ENCODE measurements at regions not wholly inside any gene's neighbourhood (a gene's known extent, or its start where the extent isn't known, plus 50 kb on each side); places are given as distances from the start of the nearest gene placed in this dataset.
A peak's percentile ranks its signal among the peaks of the same experiment; 100 is the strongest.
"Not testable (repeated sequence)": the region's sequence is repeated elsewhere in the genome, so short reads cannot be mapped to it uniquely, and the experiment has no call there.

DNA sequence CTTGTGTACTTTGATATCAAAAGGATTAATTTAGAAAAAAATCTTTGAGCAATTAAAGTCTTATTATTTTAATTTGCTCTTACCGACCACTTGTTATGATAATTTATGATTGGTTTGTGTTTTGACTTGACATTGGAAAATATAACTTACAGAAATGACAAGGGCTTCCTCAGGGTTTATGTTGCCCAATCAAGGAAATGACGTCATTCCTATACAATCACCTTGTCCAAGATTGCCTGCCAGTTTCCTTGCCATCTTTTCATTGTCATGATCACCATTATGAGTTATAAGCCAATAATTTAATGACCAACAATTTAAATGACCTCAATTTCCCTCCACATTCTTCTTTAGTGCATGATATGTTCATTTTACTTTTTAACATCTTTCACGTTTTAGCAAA is 351.8 kb upstream of the TMEFF2 start:
- Histone ChIP-seq H4K91ac (ENCODE audit: low read depth, low read length) (no peak overlapping the region), H2BK12ac (ENCODE audit: low read length) (no peak overlapping the region), H2AFZ (ENCODE audit: insufficient read depth, low read length, poor library complexity) (no peak overlapping the region), H3K4ac (ENCODE audit: low read depth, low read length) (no peak overlapping the region), H3K79me1 (ENCODE audit: low read length) (peaks cover 2% of the 10 kb centered on the region), H3K79me2 (ENCODE audit: control insufficient read depth, insufficient read depth, low read length, poor library complexity) (no peaks in the 10 kb centered on the region), H3K27me3 (ENCODE audit: insufficient read depth, low read length) (no peaks in the 10 kb centered on the region), H2BK5ac (ENCODE audit: low read depth, low read length, poor library complexity) (no peak overlapping the region), H3K4me3 (ENCODE audit: low read depth, low read length) (no peak overlapping the region), H3K23ac (ENCODE audit: low read length) (no peak overlapping the region), H3K14ac (ENCODE audit: low read length) (no peak overlapping the region), H3K27ac (ENCODE audit: low read depth, low read length) (no peak overlapping the region), H4K12ac (ENCODE audit: low read depth, low read length) (no peak overlapping the region), H3K4me1 (ENCODE audit: control insufficient read depth in 1 of 2, insufficient read depth in 2 of 2, low read length in 2 of 2) (no peaks in the 10 kb centered on the region), H3K18ac (ENCODE audit: low read length) (no peak overlapping the region), H2AK5ac (ENCODE audit: low read length) (no peak overlapping the region), H3K4me2 (ENCODE audit: low read length) (no peak overlapping the region), H2BK120ac (ENCODE audit: insufficient read depth, low read length, poor library complexity) (no peak overlapping the region), H4K8ac (ENCODE audit: low read depth, low read length) (no peak overlapping the region), H3K36me3 (ENCODE audit: control insufficient read depth in 1 of 2, insufficient read depth in 2 of 2, low read length in 2 of 2) (no peaks in the 10 kb centered on the region), H3K9ac (ENCODE audit: low read length) (no peak overlapping the region), H3K9me3 (ENCODE audit: insufficient read depth, low read depth, low read length) (no peaks in the 10 kb centered on the region)
- WGBS (ENCODE audit: extremely low coverage, insufficient coverage, insufficient read length): no CpG with 5 or more reads among the region's 3 CpGs
- DNase-seq: peak in 1 of 2 donors; percentile 14

GRCh38 chr2:192544371-192544955 is 349.7 kb upstream of the TMEFF2 start:
- Histone ChIP-seq H3K9me3 (ENCODE audit: insufficient read depth, low read depth, low read length) (no peaks in the 10 kb centered on the region), H3K9ac (ENCODE audit: low read length) (no peak overlapping the region), H4K8ac (ENCODE audit: low read depth, low read length) (peak overlapping the region; percentile 28), H3K4ac (ENCODE audit: low read depth, low read length) (no peak overlapping the region), H3K23ac (ENCODE audit: low read length) (no peak overlapping the region), H3K4me1 (ENCODE audit: control insufficient read depth in 1 of 2, insufficient read depth in 2 of 2, low read length in 2 of 2) (no peaks in the 10 kb centered on the region), H3K4me3 (ENCODE audit: low read depth, low read length) (no peak overlapping the region), H3K18ac (ENCODE audit: low read length) (no peak overlapping the region), H3K27me3 (ENCODE audit: insufficient read depth, low read length) (no peaks in the 10 kb centered on the region), H3K27ac (ENCODE audit: low read depth, low read length) (peak overlapping the region; percentile 49), H3K79me1 (ENCODE audit: low read length) (peaks cover 2% of the 10 kb centered on the region), H4K12ac (ENCODE audit: low read depth, low read length) (no peak overlapping the region), H2BK12ac (ENCODE audit: low read length) (peak overlapping the region; percentile 87), H3K79me2 (ENCODE audit: control insufficient read depth, insufficient read depth, low read length, poor library complexity) (no peaks in the 10 kb centered on the region), H3K4me2 (ENCODE audit: low read length) (no peak overlapping the region), H3K36me3 (ENCODE audit: control insufficient read depth in 1 of 2, insufficient read depth in 2 of 2, low read length in 2 of 2) (no peaks in the 10 kb centered on the region), H3K14ac (ENCODE audit: low read length) (no peak overlapping the region), H2AFZ (ENCODE audit: insufficient read depth, low read length, poor library complexity) (peak overlapping the region; percentile 87), H2BK120ac (ENCODE audit: insufficient read depth, low read length, poor library complexity) (no peak overlapping the region), H2BK5ac (ENCODE audit: low read depth, low read length, poor library complexity) (no peak overlapping the region), H4K91ac (ENCODE audit: low read depth, low read length) (peak overlapping the region; percentile 43), H2AK5ac (ENCODE audit: low read length) (no peak overlapping the region)
- peak in 1 of 2 donors; percentile 45 for DNase-seq
- WGBS (ENCODE audit: extremely low coverage, insufficient coverage, insufficient read length): no CpG with 5 or more reads among the region's 4 CpGs

DNA sequence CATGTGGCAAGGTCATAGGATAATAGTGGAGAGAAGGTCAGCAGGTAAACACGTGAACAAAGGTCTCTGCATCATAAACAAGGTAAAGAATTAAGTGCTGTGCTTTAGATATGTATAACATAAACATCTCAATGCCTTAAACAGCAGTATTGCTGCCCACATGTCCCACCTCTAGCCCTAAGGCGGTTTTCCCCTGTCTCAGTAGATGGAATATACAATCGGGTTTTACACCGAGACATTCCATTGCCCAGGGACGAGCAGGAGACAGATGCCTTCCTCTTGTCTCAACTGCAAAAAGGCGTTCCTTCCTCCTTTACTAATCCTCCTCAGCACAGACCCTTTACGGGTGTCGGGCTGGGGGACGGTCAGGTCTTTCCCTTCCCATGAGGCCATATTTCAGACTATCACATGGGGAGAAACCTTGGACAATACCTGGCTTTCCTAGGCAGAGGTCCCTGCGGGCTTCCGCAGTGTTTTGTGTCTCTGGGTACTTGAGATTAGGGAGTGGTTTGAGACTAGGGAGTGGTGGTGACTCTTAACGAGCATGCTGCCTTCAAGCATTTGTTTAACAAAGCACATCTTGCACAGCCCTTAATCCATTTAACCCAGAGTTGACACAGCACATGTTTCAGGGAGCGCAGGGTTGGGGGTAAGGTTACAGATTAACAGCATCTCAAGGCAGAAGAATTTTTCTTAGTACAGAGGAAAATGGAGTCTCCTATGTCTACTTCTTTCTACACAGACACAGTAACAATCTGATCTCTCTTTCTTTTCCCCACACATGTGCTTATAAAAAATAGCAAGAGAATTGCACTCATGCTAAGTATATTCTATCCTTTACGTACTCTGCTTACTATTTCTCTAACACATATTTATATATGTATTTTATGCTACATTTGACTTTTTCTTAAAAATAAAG is 347.7 kb upstream of the TMEFF2 start:
- not testable (repeated sequence) for H2BK12ac ChIP-seq (ENCODE audit: low read length); H2BK5ac ChIP-seq (ENCODE audit: low read depth, low read length, poor library complexity); H3K4ac ChIP-seq (ENCODE audit: low read depth, low read length); H2AFZ ChIP-seq (ENCODE audit: insufficient read depth, low read length, poor library complexity); H4K12ac ChIP-seq (ENCODE audit: low read depth, low read length); H3K27me3 ChIP-seq (ENCODE audit: insufficient read depth, low read length); H3K4me1 ChIP-seq (ENCODE audit: control insufficient read depth in 1 of 2, insufficient read depth in 2 of 2, low read length in 2 of 2); H3K79me1 ChIP-seq (ENCODE audit: low read length); H3K79me2 ChIP-seq (ENCODE audit: control insufficient read depth, insufficient read depth, low read length, poor library complexity); H2AK5ac ChIP-seq (ENCODE audit: low read length); H3K9ac ChIP-seq (ENCODE audit: low read length); H3K4me3 ChIP-seq (ENCODE audit: low read depth, low read length); H3K14ac ChIP-seq (ENCODE audit: low read length); H3K27ac ChIP-seq (ENCODE audit: low read depth, low read length); H4K91ac ChIP-seq (ENCODE audit: low read depth, low read length); H3K9me3 ChIP-seq (ENCODE audit: insufficient read depth, low read depth, low read length); H4K8ac ChIP-seq (ENCODE audit: low read depth, low read length); H2BK120ac ChIP-seq (ENCODE audit: insufficient read depth, low read length, poor library complexity); H3K23ac ChIP-seq (ENCODE audit: low read length); H3K18ac ChIP-seq (ENCODE audit: low read length); H3K4me2 ChIP-seq (ENCODE audit: low read length); H3K36me3 ChIP-seq (ENCODE audit: control insufficient read depth in 1 of 2, insufficient read depth in 2 of 2, low read length in 2 of 2)
- peak; percentile 49 to 66 for DNase-seq
- WGBS (ENCODE audit: extremely low coverage, insufficient coverage, insufficient read length): no CpG with 5 or more reads among the region's 14 CpGs

- Histone ChIP-seq H3K9ac (ENCODE audit: low read length) (no peak overlapping the region), H3K4me3 (ENCODE audit: low read depth, low read length) (no peak overlapping the region), H3K4ac (ENCODE audit: low read depth, low read length) (no peak overlapping the region), H4K8ac (ENCODE audit: low read depth, low read length) (no peak overlapping the region), H3K14ac (ENCODE audit: low read length) (no peak overlapping the region), H3K4me2 (ENCODE audit: low read length) (no peak overlapping the region), H2BK12ac (ENCODE audit: low read length) (no peak overlapping the region), H2AK5ac (ENCODE audit: low read length) (no peak overlapping the region), H2BK5ac (ENCODE audit: low read depth, low read length, poor library complexity) (no peak overlapping the region), H2BK120ac (ENCODE audit: insufficient read depth, low read length, poor library complexity) (no peak overlapping the region), H3K79me2 (ENCODE audit: control insufficient read depth, insufficient read depth, low read length, poor library complexity) (no peaks in the 10 kb centered on the region), H2AFZ (ENCODE audit: insufficient read depth, low read length, poor library complexity) (no peak overlapping the region), H3K79me1 (ENCODE audit: low read length) (peaks cover under 1% of the 10 kb centered on the region), H3K36me3 (ENCODE audit: control insufficient read depth in 1 of 2, insufficient read depth in 2 of 2, low read length in 2 of 2) (no peaks in the 10 kb centered on the region), H3K23ac (ENCODE audit: low read length) (no peak overlapping the region), H3K4me1 (ENCODE audit: control insufficient read depth in 1 of 2, insufficient read depth in 2 of 2, low read length in 2 of 2) (no peaks in the 10 kb centered on the region), H3K27me3 (ENCODE audit: insufficient read depth, low read length) (no peaks in the 10 kb centered on the region), H3K18ac (ENCODE audit: low read length) (no peak overlapping the region), H3K9me3 (ENCODE audit: insufficient read depth, low read depth, low read length) (no peaks in the 10 kb centered on the region), H4K12ac (ENCODE audit: low read depth, low read length) (no peak overlapping the region), H4K91ac (ENCODE audit: low read depth, low read length) (no peak overlapping the region), H3K27ac (ENCODE audit: low read depth, low read length) (no peak overlapping the region)
- no CpG with 5 or more reads among the region's 5 CpGs for WGBS (ENCODE audit: extremely low coverage, insufficient coverage, insufficient read length)
- DNase-seq: peak in 1 of 2 donors; percentile 54
These were observed 344.6 kb upstream of the TMEFF2 start for GRCh38 chr2:192539306-192539705.

Measured in trophoblast cell (in vitro differentiated cells and primary cell).